HG02678 (cell line): ENCODE measurements at regions not wholly inside any gene's neighbourhood (a gene's known extent, or its start where the extent isn't known, plus 50 kb on each side); places are given as distances from the start of the nearest gene placed in this dataset.
"Not testable (repeated sequence)": the region's sequence is repeated elsewhere in the genome, so short reads cannot be mapped to it uniquely, and the experiment has no call there.

Experiments used
- ATAC-seq: cut with Tn5 transposase; IDR thresholded peaks from one replicate; pipeline ENCODE4 v1.9.1; 2021; ENCODE audit warnings: mild to moderate bottlenecking, moderate library complexity; ENCODE audit not compliant: unreplicated experiment

GRCh38 chr12:75766263-75767160 is 255.1 kb upstream of the KRR1 start:
- no peak for ATAC-seq

DNA sequence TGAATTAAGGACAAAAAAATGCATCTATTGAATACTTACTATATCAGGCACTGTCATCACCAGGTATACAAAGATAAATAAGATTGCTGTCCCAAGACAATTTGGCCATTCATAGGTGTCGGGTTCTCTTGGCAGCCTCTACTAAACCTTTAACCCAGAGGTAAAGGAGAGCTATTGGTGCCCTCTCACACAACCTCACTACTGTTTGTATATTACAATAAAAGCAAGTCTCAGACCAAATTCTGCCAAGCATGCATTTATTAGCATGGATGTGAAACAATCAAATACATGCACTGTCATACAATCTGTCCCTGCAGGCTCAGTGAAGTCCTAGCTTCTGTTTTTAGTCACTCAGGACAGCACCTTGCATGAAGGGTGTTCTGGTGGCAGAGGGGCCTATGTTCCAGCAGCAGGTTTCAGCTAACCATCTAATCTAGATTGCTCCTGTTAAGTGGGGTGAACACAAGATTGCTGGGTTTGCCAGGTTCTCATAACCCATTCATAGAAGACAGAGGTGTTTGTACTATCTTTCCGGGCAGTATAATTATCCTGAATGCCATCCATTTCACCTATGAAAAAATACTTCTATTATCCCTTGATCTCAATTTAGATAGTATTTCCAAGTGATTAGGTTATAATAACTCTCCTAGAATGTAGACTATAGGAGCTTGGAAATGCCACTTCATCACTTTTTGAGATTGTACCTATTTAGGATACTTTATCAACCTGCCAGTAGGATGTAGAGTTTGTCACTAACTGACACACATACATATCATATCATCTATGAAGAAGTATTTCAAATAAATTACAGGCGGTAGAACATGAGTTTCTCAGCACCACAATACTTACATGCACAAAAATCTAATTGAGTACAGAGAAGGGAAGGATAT is 254.0 kb upstream of the KRR1 start:
- no peak for ATAC-seq

- ATAC-seq, result no peak
These were observed 252.9 kb upstream of the KRR1 start for GRCh38 chr12:75764091-75764841.

- ATAC-seq, result no peak
These were observed 249.3 kb upstream of the KRR1 start for GRCh38 chr12:75760573-75761294.

GRCh38 chr12:75759842-75760572 is 248.6 kb upstream of the KRR1 start:
- no peak for ATAC-seq

DNA sequence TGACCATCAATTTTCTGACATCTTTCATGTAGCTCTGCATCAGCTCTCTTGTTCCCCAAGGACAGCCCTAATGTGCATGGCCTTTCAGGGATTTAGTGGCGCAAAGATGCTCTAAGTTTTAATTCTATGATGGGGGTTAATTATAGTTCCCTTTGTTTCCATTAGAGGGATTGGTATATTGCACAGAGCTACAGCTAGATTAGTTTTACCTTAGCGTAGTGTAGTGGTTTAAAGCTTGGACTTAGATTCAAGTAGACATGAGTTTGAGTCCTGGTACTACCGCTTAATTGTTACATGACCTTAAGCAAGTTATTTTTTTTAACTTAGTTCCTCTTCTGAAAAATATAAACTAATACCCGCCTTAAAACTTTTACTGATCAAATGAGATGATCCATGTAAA is 247.8 kb upstream of the KRR1 start:
- no peak for ATAC-seq

GRCh38 chr12:75756771-75757170 is 245.4 kb upstream of the KRR1 start:
- ATAC-seq, result no peak

DNA sequence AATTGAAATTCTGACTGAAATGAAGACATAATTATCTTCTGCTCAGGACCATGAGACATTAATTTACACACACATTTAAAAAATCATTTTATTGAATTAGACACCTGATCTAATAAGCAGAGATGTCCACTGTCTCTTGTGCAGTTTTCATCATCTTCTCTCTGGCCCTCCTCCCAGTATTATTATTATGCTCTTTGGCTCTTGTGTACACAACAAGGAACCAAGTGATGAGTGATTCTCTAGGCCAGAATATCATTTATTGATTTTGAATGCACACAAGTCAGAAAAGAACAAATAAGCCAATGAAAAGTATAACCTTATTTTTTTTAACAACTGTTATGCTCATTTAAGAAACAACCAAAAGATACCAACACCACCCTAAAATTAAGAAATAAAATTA is 244.7 kb upstream of the KRR1 start:
- ATAC-seq, result no peak

GRCh38 chr12:75754698-75755097 is 243.3 kb upstream of the KRR1 start:
- ATAC-seq, result no peak

DNA sequence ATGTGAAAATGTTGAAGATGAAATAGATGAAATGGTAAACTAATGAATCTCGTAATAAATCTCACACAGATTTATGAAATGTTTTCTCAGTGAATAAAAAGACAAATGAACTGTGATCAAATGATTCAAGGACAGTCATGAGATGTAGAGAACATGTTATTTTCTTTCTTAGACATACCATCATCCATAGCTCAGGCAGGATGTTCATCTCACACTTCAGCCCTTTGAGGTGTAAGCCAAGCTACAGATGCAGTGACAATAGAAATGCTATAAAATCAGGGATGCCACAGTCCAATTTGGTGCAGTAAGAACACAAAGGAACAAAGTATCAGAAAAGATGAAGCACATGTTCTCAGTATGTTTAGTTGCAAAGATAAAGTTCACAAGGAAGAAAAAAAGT is 242.7 kb upstream of the KRR1 start:
- no peak for ATAC-seq

DNA sequence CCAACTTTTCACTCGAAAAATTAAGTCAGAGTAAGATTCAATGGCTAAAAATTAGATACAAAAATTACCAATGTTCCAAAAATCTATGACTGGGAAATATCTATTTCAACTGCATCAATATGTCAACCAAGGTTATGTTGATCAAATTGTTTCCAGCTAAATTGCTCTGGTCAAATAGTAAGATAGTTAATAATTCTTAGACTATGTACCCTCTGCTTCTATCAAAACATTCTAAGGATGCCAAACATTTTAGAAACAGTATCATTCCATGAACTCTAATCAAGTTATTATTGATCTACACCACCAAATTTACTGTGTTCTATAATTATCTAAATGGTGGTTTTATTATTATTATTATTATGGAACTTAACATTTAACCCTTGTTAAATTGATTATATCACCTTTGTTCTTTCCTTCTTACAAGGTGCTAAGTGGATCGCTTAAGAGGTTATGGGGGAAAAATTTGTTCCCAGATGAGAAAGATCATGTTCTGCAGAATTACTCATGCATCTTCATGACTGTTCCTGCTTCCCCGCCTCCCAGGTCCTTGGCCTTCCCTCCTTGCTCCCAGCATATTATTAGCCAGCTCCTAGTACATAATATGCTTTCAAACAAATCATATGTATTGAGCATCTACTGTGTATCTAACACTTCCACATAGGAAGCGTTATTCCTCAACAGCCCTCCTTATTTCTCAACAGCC is 240.5 kb upstream of the KRR1 start:
- ATAC-seq, result no peak

- ATAC-seq, result no peak
These were observed 239.4 kb upstream of the KRR1 start for GRCh38 chr12:75750716-75751306.

GRCh38 chr12:75748990-75749389 is 237.6 kb upstream of the KRR1 start:
- not testable (repeated sequence) for ATAC-seq

- ATAC-seq, result no peak
These were observed 236.7 kb upstream of the KRR1 start for GRCh38 chr12:75748136-75748535.

DNA sequence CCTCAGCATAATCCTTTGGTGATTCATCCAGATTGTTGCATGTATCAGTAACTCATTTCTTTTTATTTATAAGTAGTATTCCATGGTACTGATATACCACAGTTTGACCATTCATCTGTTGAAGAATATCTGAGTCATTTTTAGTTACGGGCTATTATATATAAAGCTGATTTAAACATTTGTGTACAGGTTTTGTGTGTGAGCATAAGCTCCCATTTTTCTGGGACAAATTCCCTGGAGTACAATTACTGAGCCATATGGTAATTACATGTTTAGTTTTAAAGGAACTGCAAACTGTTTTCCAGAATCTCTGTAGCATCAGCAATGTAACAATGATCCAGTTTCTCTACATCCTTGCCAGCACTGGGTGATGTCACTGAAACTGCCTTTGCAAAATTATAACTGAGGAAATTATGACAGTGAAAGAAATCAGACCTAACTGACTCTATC is 236.2 kb upstream of the KRR1 start:
- no peak for ATAC-seq

DNA sequence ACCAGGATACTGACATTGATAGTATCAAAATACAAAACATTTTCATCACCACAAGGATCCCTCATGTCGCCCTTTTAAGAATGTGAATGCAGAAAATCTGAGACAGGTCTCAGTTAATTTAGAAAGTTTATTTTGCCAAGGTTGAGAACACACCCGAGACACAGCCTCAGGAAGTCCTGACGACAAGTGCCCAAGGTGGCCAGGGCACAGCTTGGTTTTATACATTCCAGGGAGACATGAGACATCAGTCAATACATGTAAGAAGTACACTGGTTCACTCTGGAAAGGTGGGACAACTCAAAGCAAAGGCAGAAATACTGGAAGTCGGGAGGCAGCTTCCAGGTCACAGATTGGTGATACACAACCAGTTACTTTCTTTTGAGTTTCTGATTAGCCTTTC is 235.2 kb upstream of the KRR1 start:
- no peak for ATAC-seq

GRCh38 chr12:75744607-75745256 is 233.3 kb upstream of the KRR1 start:
- no peak for ATAC-seq

- ATAC-seq, result no peak
These were observed 231.6 kb upstream of the KRR1 start for GRCh38 chr12:75742961-75743360.
